ENCODE measurements at regions not wholly inside any gene's neighbourhood (a gene's known extent, or its start where the extent isn't known, plus 50 kb on each side); places are given as distances from the start of the nearest gene placed in this dataset.

DNA sequence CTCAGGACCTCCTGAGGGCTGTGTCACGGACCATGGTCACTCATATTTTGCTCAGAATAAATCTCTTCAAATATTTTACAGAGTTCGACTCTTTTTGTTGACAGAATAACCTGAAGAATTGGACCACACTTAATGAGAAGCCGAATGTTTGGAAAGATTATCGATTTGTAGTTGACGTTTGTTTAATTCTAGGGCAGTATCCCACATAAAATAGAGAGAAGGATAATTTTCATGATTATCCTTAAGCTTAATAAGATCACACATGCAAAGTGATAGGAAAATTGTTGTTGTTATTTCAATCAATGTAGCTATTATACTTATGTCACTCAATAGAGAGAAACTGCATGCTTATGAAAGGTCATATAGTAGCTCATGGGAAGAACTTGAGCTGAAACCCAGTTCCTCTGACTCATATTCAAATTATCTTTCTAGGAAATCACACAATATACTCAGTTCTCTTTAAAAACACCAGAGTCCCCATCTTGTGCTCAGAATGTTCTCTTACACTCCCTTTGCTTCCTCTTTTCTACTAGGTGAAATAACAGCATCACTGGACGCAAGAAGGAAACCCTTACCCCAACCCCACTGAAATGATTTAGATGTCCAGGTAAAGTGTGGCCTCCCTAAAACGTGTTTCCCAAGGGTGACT, 982.1 kb downstream of the TSN start:
- intact Hi-C loops (cut with micrococcal nuclease), result no loop called here
- Mint-ChIP-seq H3K9me3 (ENCODE audit: insufficient read depth) (peaks cover 3% of the 10 kb centered on the region), H3K27me3 (no peaks in the 10 kb centered on the region), H3K4me1 (no peaks in the 10 kb centered on the region), H3K27ac (no peak overlapping the region), H3K4me3 (no peak overlapping the region)
- Histone ChIP-seq H3K4me3 (ENCODE audit: control extremely low read depth in 1 of 5, extremely low read depth in 1 of 5, insufficient read depth in 1 of 5, low read depth in 2 of 5, low read length in 4 of 5) (no peak overlapping the region), H4K20me1 (ENCODE audit: control insufficient read depth, insufficient read depth, low read length, poor library complexity, severe bottlenecking) (no peaks in the 10 kb centered on the region), H2AFZ (ENCODE audit: insufficient read depth, low read depth, low read length, poor library complexity, severe bottlenecking) (no peak overlapping the region), H3K4me1 (ENCODE audit: control insufficient read depth in 2 of 2, insufficient read depth in 2 of 2, low read length in 2 of 2) (no peaks in the 10 kb centered on the region), H3K9me3 (ENCODE audit: control extremely low read depth in 1 of 3, control insufficient read depth in 2 of 3, insufficient read depth in 1 of 3, low read length in 2 of 3) (peaks cover 0 to 2% (median 0%) of the 10 kb centered on the region in 3 donors), H3K36me3 (replicated peaks in 1 of 2; ENCODE audit: control extremely low read depth in 1 of 2, control insufficient read depth in 1 of 2, extremely low read depth in 1 of 2, insufficient read depth in 2 of 2, low read length in 1 of 2) (no peaks in the 10 kb centered on the region), H3K79me2 (ENCODE audit: control insufficient read depth, insufficient read depth, low read length) (no peaks in the 10 kb centered on the region), H3K27ac (ENCODE audit: low read length in 2 of 2) (no peak overlapping the region), H3K27me3 (replicated peaks in 1 of 4; ENCODE audit: control extremely low read depth in 1 of 4, control insufficient read depth in 3 of 4, insufficient read depth in 4 of 4, low read length in 3 of 4) (no peaks in the 10 kb centered on the region), H3K9ac (ENCODE audit: low read length) (no peak overlapping the region), H3K4me2 (replicated peaks; ENCODE audit: low read depth, low read length, poor library complexity, severe bottlenecking) (no peak overlapping the region)
- DNase-seq (no peak), ATAC-seq (ENCODE audit: low read depth) (no peak)
- WGBS (ENCODE audit: insufficient coverage), result 54% methylated on average over 2 of the region's 7 CpGs
- ChIA-PET POLR2A (no interaction called here), CTCF (no interaction called here)
- TF ChIP-seq EZH2 (IDR thresholded peaks at IDR 0.05; ENCODE audit: borderline replicate concordance, insufficient read depth, low read depth, low read length, poor library complexity, severe bottlenecking), result no peak
- TF ChIP-seq, protein P1, sequence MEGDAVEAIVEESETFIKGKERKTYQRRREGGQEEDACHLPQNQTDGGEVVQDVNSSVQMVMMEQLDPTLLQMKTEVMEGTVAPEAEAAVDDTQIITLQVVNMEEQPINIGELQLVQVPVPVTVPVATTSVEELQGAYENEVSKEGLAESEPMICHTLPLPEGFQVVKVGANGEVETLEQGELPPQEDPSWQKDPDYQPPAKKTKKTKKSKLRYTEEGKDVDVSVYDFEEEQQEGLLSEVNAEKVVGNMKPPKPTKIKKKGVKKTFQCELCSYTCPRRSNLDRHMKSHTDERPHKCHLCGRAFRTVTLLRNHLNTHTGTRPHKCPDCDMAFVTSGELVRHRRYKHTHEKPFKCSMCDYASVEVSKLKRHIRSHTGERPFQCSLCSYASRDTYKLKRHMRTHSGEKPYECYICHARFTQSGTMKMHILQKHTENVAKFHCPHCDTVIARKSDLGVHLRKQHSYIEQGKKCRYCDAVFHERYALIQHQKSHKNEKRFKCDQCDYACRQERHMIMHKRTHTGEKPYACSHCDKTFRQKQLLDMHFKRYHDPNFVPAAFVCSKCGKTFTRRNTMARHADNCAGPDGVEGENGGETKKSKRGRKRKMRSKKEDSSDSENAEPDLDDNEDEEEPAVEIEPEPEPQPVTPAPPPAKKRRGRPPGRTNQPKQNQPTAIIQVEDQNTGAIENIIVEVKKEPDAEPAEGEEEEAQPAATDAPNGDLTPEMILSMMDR (IDR thresholded peaks at IDR 0.05), result no peak

DNA sequence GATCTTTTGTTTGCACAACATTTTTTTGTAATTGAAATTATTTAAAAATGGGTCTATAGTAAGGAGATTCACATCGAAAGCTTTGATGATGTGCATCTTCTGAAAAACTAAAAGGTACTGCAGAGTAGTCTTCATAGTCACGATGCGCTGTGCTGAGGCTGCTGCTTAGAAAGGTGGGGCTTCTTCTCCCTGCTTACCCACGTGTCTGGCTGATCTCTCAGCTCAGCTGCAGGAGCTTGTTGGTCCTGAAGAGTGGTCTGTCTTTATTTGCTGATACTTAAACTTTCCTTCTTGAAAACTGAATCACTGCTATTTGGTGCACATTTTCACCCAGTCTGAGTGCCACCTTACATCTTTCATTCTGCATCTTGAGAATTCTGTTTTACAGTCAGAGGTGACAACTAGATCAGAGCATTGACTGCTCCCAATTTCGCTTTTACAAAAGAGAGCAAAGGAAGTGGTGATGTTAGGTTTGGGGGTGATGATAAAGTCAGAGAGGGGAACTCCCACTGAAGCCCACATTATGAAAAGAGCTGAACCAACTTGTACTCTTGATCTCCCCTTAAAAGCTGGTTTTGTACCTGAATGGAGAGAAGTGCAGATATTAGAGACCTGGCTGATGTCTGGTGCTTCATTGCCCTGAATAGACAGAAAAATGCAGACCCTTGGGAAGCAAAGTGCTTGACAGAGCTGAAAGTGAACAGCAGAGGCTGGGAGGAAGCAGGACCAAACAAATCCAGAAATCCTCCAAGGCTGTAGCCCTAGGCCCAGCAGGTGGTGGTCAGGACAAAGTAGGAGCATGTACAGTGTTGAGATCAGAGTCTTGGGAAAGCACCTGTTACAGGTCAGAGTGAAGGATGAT, 984.5 kb downstream of the TSN start:
- POLR2A ChIA-PET, result no interaction called here
- Histone ChIP-seq H3K36me3 (replicated peaks in 1 of 2; ENCODE audit: control extremely low read depth in 1 of 2, control insufficient read depth in 1 of 2, extremely low read depth in 1 of 2, insufficient read depth in 2 of 2, low read length in 1 of 2) (no peaks in the 10 kb centered on the region), H3K4me2 (replicated peaks; ENCODE audit: low read depth, low read length, poor library complexity, severe bottlenecking) (no peak overlapping the region), H4K20me1 (ENCODE audit: control insufficient read depth, insufficient read depth, low read length, poor library complexity, severe bottlenecking) (no peaks in the 10 kb centered on the region), H3K27ac (ENCODE audit: low read length in 2 of 2) (no peak overlapping the region), H3K4me1 (ENCODE audit: control insufficient read depth in 2 of 2, insufficient read depth in 2 of 2, low read length in 2 of 2) (no peaks in the 10 kb centered on the region), H3K9me3 (ENCODE audit: control extremely low read depth in 1 of 3, control insufficient read depth in 2 of 3, insufficient read depth in 1 of 3, low read length in 2 of 3) (no peaks in the 10 kb centered on the region), H3K4me3 (ENCODE audit: control extremely low read depth in 1 of 5, extremely low read depth in 1 of 5, insufficient read depth in 1 of 5, low read depth in 2 of 5, low read length in 4 of 5) (no peak overlapping the region), H2AFZ (ENCODE audit: insufficient read depth, low read depth, low read length, poor library complexity, severe bottlenecking) (no peak overlapping the region), H3K27me3 (replicated peaks in 1 of 4; ENCODE audit: control extremely low read depth in 1 of 4, control insufficient read depth in 3 of 4, insufficient read depth in 4 of 4, low read length in 3 of 4) (no peaks in the 10 kb centered on the region), H3K9ac (ENCODE audit: low read length) (no peak overlapping the region), H3K79me2 (ENCODE audit: control insufficient read depth, insufficient read depth, low read length) (no peaks in the 10 kb centered on the region)
- no peaks in the 10 kb centered on the region for H3K9me3 Mint-ChIP-seq (ENCODE audit: insufficient read depth)
- ATAC-seq (ENCODE audit: low read depth) (no peak), DNase-seq (no peak)
- CTCF ChIA-PET, result no interaction called here
- H3K27me3 Mint-ChIP-seq, result no peaks in the 10 kb centered on the region
- TF ChIP-seq, protein P1 (IDR thresholded peaks at IDR 0.05), result no peak
- no peak for TF ChIP-seq EZH2 (IDR thresholded peaks at IDR 0.05; ENCODE audit: borderline replicate concordance, insufficient read depth, low read depth, low read length, poor library complexity, severe bottlenecking)
- no peak overlapping the region for H3K27ac Mint-ChIP-seq
- no peak overlapping the region for H3K4me3 Mint-ChIP-seq
- no peaks in the 10 kb centered on the region for H3K4me1 Mint-ChIP-seq
- WGBS (ENCODE audit: insufficient coverage), result 82% methylated on average over 4 of the region's 5 CpGs
- intact Hi-C loops (cut with micrococcal nuclease), result no loop called here
